HG03432 (cell line): ENCODE measurements at regions not wholly inside any gene's neighbourhood (a gene's known extent, or its start where the extent isn't known, plus 50 kb on each side); places are given as distances from the start of the nearest gene placed in this dataset.
"Not testable (repeated sequence)": the region's sequence is repeated elsewhere in the genome, so short reads cannot be mapped to it uniquely, and the experiment has no call there.

Experiments used
- ATAC-seq: cut with Tn5 transposase; IDR thresholded peaks from one replicate; pipeline ENCODE4 v1.9.1; 2021; ENCODE audit warnings: mild to moderate bottlenecking, moderate library complexity; ENCODE audit not compliant: unreplicated experiment

DNA sequence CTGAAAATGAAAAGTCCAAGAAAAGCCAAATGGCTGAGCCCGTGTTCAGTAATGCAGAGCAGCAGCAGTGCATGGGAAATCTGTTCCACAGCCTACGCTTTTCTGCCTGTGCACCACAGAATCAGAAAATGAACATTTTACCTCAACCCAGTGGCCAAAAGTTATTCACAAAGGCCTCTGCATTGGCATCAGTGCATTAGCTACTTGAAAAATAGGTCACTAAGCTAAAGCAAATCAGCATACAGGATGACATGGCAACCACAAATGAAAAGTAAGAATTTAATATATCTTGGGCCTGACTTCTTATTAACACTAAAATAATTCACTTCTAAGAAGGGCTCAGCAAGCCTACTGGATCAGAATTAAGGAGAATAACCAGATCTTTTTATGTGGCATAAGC is 1145.3 kb upstream of the CHAC2 start:
- no peak for ATAC-seq

DNA sequence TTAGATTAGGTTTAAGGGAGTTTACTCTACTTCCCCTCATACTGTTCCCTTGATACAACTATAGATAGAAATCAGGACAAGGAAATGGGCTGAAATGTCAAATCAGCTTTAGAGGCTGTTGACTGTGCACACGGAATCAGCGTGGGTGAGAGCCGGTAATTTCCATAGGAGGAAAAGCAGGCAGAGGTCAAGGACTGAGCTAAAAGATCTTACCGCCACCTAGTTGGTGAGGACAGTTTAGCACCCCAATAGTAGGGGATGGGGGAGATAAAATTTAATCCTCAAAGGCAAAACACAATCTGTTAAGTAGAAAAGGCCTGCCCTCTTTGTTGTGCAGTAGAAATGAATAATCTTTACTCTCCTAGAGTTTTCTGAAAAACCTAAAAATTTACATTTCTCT is 1154.5 kb upstream of the CHAC2 start:
- ATAC-seq: no peak

DNA sequence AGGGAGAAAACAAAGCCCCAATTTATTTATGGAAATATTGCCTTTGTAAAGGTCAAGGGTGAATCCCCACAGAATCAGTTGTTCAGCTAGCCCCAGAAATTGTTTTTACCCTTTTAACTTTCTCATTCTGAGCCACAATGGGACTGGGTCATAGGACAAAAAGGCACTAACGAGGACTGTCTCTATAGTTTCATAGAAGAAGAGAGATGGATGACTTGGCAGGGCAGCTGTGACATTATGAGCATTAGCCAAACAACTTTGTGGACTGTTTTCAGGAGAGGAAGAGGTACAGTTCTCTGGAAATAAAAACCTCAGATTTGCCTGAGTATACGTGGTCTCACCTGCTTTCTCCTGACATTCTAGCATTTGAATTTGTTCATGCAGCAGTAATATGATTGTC is 1155.8 kb upstream of the CHAC2 start:
- ATAC-seq: no peak

DNA sequence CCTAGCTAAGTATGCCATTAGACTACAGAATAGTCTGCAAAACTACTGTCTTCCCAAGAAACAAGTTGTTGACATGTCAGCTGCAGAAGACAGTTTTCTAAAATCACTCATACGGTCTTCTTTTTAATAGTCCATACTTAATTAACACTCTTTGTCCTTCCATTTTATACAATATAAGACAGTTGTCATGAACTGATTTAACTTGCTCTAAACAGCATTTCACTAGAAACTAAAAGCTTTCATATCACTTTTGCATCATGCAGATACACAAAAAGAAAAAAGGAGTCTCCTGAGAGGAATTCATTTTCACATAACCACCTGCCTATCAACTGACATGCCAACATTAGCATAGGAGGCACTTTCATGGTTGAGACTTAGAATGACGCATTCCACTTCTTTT is 1159.6 kb upstream of the CHAC2 start:
- no peak for ATAC-seq

DNA sequence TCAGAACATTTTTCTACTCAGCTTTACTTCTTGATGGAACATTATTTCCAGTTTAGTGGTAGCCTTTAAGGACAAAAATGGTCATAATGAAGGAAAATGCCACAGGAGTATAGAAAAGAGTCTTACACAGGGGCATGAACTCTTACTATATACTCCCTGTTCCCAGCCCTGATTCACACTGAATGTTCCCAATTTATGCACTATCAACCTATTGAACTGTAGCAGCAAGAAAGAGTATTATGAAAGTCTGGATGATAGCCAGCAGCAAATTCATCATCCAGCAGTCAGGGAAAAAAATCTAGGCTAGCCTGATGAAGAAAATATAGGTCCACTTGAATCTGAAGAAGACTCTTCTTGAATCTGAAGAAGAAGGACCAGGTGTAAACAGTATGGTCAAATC is 1170.3 kb upstream of the CHAC2 start:
- ATAC-seq: no peak

DNA sequence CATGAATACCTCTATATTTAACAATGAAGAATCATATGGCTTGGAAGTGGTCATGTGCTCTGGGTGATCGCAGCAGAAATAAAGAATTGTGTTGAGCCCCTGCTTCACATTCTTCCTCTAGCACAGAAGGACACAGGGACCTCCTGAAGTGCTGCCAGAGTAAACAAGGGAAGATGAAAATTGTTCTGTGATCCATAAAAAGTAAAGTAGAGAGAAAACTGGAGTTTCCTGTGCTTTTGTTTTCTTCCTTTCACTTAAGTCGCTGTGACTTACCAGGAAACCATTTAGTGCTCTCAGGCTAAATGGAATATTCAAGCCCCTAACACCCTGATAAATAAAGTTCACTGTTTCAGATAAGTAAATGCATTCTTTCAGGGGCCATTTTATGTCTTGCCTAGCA is 1173.6 kb upstream of the CHAC2 start:
- no peak for ATAC-seq

DNA sequence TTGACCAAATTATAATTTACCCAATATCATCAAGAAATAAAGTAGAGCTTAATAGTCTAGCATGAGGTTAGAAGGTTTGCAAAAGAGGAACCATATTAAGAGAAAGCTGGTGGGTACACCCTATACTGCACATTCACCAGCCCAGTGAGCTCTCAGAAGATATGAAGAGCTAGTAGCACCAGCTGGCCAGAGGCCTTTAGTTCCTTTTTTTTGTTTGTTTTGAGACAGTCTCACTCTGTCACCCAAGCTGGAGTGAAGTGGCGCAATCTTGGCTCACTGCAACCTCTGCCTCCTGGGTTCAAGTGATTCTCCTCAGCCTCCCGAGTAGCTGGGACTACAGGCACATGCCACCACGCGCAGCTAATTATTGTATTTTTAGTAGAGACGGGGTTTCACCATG is 1183.5 kb upstream of the CHAC2 start:
- ATAC-seq: not testable (repeated sequence)

DNA sequence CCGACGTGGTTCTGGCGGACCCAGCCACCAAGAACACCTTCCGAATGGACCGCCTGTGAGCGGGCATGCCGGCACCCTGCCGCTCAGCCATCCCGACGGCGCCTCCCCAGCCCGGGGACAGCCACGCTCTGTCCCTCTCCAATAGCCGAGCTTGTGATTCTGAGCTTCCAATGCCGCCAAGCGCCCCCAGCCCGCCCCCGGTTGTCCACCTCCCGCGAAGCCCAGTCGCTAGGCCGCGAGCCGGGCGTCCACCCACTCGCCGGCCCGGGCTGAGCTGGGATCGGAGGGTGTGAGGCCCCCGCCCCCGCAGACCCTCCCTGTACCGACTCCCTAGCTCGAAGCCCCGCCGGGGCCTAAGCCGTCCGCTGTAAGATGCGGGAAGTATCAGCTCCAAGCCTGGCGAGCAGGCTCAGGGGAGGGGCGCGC is 1195.1 kb upstream of the CHAC2 start:
- no peak for ATAC-seq

DNA sequence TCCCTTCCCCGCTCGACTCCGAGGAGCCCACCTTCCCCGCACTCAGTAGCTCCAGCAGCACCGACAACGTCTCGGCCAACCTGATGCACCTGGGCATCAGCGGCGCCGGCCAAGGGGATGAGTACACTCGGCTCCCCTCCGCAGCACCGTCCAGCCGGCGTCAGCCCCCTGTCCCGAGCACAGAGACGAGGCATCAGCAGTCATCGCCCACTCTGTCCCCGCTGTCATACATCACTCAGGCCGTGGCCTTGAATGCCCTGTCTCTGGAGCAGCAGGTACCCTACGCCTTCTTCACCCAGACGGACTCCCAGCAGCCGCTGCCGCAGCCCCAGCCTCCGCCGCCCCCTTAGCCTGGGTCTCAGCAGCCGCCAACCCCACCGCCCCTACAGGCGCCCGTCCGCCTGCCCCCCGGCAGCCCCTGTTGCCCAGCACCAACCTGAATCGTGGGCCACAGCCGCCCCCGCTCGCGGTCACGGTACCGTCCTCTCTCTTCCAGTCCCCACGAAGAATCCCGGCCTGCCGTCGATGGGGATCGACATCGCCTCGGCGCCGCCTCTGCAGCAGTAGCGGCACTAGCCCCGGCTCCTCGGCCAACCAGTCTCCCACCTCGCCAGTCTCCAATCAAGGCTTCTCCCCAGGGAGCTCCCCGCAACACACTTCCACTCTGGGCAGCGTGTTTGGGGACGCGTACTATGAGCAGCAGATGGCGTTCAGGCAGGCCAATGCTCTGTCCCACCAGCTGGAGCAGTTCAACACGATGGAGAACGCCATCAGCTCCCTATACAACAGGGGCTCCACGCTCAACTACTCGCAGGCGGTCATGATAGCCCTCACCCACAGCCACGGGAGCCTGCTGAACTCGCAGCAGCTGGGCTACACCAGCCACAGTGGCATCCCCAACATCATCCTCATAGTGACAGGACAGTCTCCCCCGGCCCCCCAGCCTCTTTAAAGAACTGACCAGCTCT is 1195.9 kb upstream of the CHAC2 start:
- ATAC-seq: no peak

DNA sequence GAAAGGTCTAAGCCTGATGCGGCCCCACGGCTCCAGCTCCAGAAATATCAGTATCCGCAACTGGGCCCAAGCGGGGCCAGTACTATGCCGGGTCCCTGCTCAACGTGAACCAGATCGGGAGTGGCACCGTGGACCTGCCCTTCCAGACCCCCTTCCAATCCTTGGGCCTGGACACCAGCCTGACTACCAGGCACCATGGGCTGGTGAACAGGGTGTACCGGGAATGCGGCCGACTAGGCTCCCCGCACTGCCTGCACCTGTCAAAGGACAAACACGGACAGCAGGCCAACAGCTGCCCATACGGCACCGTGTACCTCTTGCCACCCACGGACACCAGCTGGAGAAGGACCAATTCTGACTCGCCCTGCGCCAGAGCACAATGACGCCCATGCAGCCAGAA is 1196.9 kb upstream of the CHAC2 start:
- ATAC-seq: no peak

DNA sequence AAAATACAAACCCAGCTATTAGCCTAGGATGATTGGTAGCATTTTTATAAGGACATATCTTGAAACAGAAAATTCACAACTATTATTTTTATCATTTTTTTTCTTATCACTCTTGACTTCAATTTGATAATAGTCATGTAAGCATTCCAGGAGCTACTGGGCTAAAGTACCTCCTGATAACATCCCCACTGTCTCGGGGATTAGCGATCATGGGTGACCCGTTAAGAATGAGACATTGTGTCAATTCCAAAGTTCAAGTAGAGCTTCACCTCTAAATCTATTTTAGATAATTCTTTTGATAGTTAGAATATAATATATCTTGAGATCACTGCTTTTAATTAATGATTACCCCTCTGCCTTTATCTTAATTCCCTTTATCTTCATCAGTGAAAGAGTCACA is 1204.5 kb upstream of the CHAC2 start:
- ATAC-seq: no peak

DNA sequence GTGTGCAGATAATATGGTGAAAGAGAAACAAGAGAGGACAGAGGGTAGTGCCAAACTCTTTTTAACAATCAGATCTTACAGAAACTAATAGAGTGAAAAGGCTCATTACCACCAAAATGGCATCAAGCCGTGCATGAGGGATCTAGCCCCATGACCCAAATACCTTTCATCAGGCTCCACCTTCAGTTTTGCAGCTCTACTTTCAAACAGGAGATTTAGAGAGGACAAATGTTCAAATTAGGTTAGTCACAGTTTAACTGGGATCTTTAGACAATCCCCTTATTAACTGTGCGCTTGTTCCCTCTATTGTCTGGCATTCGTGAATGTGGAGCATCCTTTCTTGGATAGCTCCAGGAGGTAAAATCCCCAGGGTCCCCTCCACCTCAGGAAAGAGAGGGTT is 1209.3 kb upstream of the CHAC2 start:
- no peak for ATAC-seq

DNA sequence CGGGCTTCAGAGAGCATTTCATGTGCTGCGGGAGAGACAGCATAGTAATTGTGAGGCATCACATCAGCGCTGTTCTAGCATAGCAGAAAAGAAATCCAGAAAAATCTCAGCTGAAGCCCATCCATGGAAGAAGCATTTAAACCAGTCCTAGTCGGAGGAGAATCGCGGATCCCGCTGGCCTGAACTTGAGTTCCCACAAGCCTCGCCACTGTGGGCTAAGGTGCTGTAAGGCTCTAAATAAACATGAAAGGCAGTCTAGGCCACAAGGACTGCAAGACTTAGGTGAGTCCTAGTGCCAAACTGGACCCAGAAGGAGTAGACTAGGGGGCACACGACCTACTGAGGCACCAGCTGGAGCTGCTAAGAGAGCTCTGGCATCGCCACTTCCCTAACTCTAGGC is 1225.3 kb upstream of the CHAC2 start:
- no peak for ATAC-seq

DNA sequence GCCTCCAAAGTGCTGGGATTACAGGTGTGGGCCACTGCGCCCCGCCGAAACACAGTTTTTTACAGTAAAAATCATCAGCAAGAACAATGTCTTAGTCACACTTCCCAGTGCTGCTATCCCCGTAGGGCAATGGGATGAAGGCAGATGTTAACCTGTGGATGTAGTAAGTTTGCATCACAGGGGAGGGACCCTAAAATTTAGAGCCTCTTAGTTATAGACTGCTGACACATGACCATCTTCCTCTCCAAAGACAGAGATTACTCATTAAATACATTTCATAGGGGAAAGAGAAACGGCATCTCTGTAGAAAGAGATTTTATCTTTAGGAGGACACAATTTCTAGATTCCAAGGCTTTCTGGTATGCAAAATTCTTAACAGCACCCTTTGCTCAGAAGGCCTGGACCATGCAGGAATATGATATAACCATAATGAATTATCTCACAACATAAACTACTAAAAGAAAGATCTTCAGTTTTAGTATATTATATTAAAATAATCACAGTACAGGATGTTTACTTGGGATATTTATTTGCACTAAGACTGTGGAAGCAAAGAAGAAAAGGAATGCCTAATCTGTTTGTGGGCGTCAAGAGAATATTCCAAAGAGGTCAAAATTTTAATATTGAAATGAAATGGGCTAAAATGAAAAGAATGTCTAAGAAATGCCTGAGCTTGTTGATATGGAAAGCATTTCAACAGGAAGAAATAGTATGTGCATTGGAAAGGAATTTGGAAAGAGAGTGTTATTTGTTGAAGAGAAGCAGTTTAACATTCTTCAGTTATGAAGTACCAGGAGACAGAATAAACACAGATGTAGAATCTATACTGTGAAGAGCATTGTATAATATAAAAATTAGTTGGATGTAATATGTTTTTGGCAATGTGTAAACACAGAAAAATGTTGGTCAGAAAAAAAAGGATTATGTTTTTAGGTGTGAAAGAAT is 1228.3 kb upstream of the CHAC2 start:
- no peak for ATAC-seq

DNA sequence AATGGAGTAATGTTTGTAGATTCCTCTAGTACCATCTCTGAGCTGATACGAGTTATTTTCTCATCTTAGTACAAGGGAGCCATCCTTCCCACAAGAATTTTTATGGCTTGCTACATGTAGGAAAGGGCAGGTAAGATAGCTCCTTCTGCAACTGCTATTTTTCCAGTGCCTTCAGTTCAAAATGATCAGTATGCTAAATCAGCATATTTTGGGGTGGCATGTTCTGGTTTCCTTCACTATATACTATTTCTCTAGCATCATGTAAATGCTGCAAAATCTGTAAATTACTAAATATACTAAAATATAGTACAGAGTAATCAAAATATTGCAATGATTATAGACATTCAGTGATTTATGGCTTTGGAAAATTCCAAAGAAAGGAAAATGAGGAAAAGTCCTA is 1230.0 kb upstream of the CHAC2 start:
- ATAC-seq: no peak

DNA sequence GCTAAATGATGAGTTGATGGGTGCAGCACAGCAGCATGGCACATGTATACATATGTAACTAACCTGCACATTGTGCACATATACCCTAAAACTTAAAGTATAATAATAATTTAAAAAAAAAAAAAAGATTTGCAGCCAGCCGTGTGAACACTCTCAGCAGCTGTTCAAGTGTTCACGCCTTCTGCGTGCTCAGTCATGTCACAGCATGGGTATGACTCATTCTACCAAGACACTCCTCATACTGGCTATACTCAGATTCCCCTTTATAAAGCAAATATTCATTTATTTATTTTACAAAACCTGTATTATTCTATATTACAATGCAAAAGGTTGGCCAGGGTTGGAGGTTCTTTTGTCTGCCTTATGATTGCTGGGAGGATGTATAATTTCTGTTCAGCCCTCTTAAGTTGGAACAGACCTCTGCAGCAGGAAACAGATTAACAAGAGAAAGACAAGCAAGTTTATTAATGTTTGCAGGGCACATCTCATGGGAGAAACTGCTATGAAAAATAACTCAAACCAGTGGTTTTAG is 1230.6 kb upstream of the CHAC2 start:
- ATAC-seq: no peak

DNA sequence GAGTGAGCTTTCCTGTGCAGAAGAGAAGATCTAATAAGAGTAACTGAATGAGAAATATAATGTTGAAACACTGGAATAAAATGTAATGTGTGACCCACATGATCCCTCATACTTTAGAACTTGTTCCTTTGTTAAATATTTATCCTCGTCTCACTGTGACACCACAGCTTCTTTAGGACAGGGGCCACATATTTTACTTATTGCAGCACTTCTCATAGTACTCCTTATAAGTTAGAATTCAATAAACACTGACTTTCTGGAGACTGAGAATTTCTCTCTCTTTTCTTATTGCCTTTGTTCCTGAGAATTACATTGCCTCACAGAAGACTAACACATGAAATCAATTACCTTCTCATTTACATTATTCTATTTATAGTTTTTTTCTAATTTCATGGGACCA is 1234.6 kb upstream of the CHAC2 start:
- no peak for ATAC-seq

DNA sequence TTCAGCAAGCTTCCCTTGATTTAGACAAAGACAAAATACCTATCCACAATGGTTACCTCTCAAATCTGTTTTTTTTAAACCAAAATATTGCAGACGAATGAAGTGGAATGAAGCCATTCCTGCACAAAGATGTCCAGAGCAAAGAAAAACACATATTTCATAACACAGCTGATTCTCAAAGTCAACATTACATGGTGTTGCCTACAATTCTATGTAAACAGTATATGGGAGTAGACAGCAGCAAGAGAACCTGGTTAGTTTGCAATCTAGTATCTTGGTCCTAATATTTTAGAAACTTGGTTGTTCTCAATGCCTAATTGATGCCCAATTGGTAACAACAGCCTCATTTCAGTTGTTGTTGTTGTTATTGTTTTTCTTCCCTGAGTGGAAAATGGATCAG is 1240.9 kb upstream of the CHAC2 start:
- no peak for ATAC-seq

DNA sequence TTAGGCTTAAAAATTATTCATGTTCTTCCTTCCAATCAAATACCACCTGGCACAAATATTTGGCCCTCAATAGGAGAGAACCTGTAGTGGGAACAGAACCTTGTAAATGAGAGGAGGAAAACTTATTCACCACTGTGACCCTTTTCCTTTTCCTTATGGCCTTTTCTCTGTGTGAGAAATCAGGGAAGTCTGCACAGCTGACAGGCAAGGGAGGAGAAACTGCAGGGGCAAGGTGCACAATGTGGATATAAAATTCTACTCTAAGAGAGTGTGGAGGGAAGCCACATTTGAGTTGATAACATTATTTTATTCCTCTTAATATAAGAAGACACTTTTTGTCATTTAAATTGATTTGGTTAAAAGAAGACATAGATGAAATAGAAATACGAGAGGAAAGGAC is 1247.0 kb upstream of the CHAC2 start:
- ATAC-seq: no peak

DNA sequence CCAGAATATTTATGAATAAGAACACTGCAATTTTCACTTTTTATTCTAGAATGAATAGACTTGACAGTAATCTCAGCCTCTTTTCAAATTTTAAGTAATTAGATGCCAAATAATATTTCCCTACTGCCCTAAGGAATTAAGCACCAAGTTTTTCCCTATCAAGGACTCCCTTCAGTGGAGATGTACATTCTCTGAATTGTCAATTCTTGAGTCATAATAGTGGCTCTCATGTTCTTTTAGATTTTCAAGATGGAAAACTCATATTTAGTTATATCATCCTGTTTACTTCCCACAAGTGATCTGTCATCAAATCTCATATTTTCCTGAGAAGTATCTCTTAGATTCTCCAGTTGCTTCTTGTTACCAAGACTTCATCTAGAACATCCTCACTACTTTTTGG is 1248.9 kb upstream of the CHAC2 start:
- no peak for ATAC-seq

DNA sequence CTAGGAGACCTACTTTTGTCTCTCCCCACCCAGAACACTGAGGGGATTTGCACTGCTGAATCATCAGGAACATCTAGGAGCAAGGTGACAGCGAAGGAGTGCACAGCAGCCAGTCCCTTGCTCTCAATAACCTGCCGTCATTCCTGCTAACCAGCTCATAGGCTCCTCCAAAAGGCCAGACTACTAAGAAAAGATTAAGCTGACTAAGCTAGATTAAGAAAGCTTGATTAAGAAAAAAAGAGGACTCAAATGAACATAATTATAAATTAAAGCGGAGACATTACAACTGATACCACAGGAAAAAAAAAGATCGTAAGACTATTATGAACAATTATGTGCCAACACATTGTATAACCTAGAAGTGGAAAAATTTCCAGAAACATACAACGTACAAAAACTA is 1254.8 kb upstream of the CHAC2 start:
- no peak for ATAC-seq

DNA sequence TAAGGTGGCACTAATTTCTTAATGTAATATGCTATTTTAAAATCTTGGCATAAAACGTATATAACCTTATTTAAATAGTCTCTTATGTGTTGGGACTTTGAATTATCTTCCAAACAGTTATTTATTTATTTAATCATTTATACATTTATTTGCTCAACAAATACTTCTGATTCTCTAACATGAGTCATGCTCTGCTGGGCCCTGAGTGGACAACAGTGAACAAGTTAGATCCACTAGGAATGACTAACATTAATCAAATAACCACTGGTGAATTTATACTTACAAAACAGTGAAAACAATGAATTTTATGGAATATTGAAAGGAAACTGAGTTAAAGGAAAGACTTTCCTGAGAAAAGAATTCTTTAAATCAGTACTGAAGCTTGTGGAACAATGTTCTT is 1257.2 kb upstream of the CHAC2 start:
- no peak for ATAC-seq
